Stimulated activated naive CD8-positive, alpha-beta T cell treated with anti-CD3 and anti-CD28 coated beads, Interleukin-15, Interleukin-2, amounts not matched to agents 100 ng/mL and 50 ng/mL, for 24 hours (primary cell): ENCODE measurements at regions not wholly inside any gene's neighbourhood (a gene's known extent, or its start where the extent isn't known, plus 50 kb on each side); places are given as distances from the start of the nearest gene placed in this dataset.
"Not testable (repeated sequence)": the region's sequence is repeated elsewhere in the genome, so short reads cannot be mapped to it uniquely, and the experiment has no call there.

Experiments
- H3K27ac Mint-ChIP-seq: one replicate; pipeline ENCODE4 v1.8.0; 2021; ENCODE audit warnings: mild to moderate bottlenecking, mixed read lengths
- H3K27me3 Mint-ChIP-seq: one replicate; pipeline ENCODE4 v1.8.0; 2021; ENCODE audit warnings: mixed read lengths
- H3K36me3 Mint-ChIP-seq: one replicate; pipeline ENCODE4 v1.8.0; 2021; ENCODE audit warnings: low read depth, mixed read lengths
- H3K4me1 Mint-ChIP-seq: one replicate; pipeline ENCODE4 v1.8.0; 2021; ENCODE audit warnings: low read depth, mixed read lengths
- H3K4me3 Mint-ChIP-seq: one replicate; pipeline ENCODE4 v1.8.0; 2021; ENCODE audit warnings: mild to moderate bottlenecking, mixed read lengths
- H3K9me3 Mint-ChIP-seq: one replicate; pipeline ENCODE4 v1.8.0; 2021; ENCODE audit warnings: mixed read lengths

GRCh38 chr4:22573198-22573597 lies 57.3 kb upstream of the ADGRA3 start:
- Mint-ChIP-seq H3K4me3 (no peak overlapping the region), H3K27me3 (no peaks in the 10 kb centered on the region), H3K36me3 (no peaks in the 10 kb centered on the region), H3K4me1 (no peaks in the 10 kb centered on the region), H3K9me3 (peaks cover 16% of the 10 kb centered on the region), H3K27ac (no peak overlapping the region)

- Mint-ChIP-seq H3K27me3 (no peaks in the 10 kb centered on the region), H3K4me1 (no peaks in the 10 kb centered on the region)
Observed at GRCh38 chr4:22573641-22574040, 57.8 kb upstream of the ADGRA3 start.

GRCh38 chr4:22574424-22574823 lies 58.6 kb upstream of the ADGRA3 start:
- no peaks in the 10 kb centered on the region for H3K36me3 Mint-ChIP-seq
- no peak overlapping the region for H3K27ac Mint-ChIP-seq
- H3K9me3 Mint-ChIP-seq = peaks cover 16% of the 10 kb centered on the region
- H3K4me1 Mint-ChIP-seq = no peaks in the 10 kb centered on the region
- H3K4me3 Mint-ChIP-seq = no peak overlapping the region
- no peaks in the 10 kb centered on the region for H3K27me3 Mint-ChIP-seq

More at GRCh38 chr4:22573641-22574040, 57.8 kb upstream of the ADGRA3 start:
- Mint-ChIP-seq H3K9me3 (peaks cover 16% of the 10 kb centered on the region), H3K36me3 (no peaks in the 10 kb centered on the region), H3K4me3 (no peak overlapping the region), H3K27ac (no peak overlapping the region)

- Mint-ChIP-seq H3K4me1 (no peaks in the 10 kb centered on the region), H3K36me3 (no peaks in the 10 kb centered on the region), H3K27ac (no peak overlapping the region), H3K9me3 (peaks cover 14% of the 10 kb centered on the region), H3K4me3 (no peak overlapping the region), H3K27me3 (no peaks in the 10 kb centered on the region)
Observed at GRCh38 chr4:22574880-22575279, 59.0 kb upstream of the ADGRA3 start.

GRCh38 chr4:22587253-22587652 lies 71.4 kb upstream of the ADGRA3 start:
- H3K9me3 Mint-ChIP-seq = no peaks in the 10 kb centered on the region
- no peak overlapping the region for H3K27ac Mint-ChIP-seq
- H3K4me3 Mint-ChIP-seq = no peak overlapping the region
- H3K36me3 Mint-ChIP-seq = no peaks in the 10 kb centered on the region
- H3K27me3 Mint-ChIP-seq = no peaks in the 10 kb centered on the region
- no peaks in the 10 kb centered on the region for H3K4me1 Mint-ChIP-seq

- no peak overlapping the region for H3K4me3 Mint-ChIP-seq
- no peak overlapping the region for H3K27ac Mint-ChIP-seq
- H3K4me1 Mint-ChIP-seq = no peaks in the 10 kb centered on the region
- H3K36me3 Mint-ChIP-seq = no peaks in the 10 kb centered on the region
- H3K27me3 Mint-ChIP-seq = no peaks in the 10 kb centered on the region
- H3K9me3 Mint-ChIP-seq = no peaks in the 10 kb centered on the region
Observed at GRCh38 chr4:22593933-22594332, 78.1 kb upstream of the ADGRA3 start.

GRCh38 chr4:22595684-22596083 lies 79.8 kb upstream of the ADGRA3 start:
- no peak overlapping the region for H3K4me3 Mint-ChIP-seq
- H3K4me1 Mint-ChIP-seq = no peaks in the 10 kb centered on the region
- no peaks in the 10 kb centered on the region for H3K36me3 Mint-ChIP-seq
- no peak overlapping the region for H3K27ac Mint-ChIP-seq
- no peaks in the 10 kb centered on the region for H3K27me3 Mint-ChIP-seq
- no peaks in the 10 kb centered on the region for H3K9me3 Mint-ChIP-seq

- Mint-ChIP-seq H3K4me1 (no peaks in the 10 kb centered on the region), H3K27me3 (no peaks in the 10 kb centered on the region), H3K9me3 (no peaks in the 10 kb centered on the region), H3K27ac (no peak overlapping the region), H3K36me3 (no peaks in the 10 kb centered on the region), H3K4me3 (no peak overlapping the region)
Observed at GRCh38 chr4:22596409-22596808, 80.5 kb upstream of the ADGRA3 start.

GRCh38 chr4:22597471-22597870 lies 81.6 kb upstream of the ADGRA3 start:
- H3K4me1 Mint-ChIP-seq = no peaks in the 10 kb centered on the region
- H3K9me3 Mint-ChIP-seq = no peaks in the 10 kb centered on the region
- no peak overlapping the region for H3K4me3 Mint-ChIP-seq
- H3K27ac Mint-ChIP-seq = no peak overlapping the region
- H3K36me3 Mint-ChIP-seq = no peaks in the 10 kb centered on the region
- no peaks in the 10 kb centered on the region for H3K27me3 Mint-ChIP-seq

- not testable (repeated sequence) for H3K27me3 Mint-ChIP-seq, H3K4me1 Mint-ChIP-seq, H3K4me3 Mint-ChIP-seq, H3K27ac Mint-ChIP-seq, H3K9me3 Mint-ChIP-seq, H3K36me3 Mint-ChIP-seq
Observed at GRCh38 chr4:22598113-22599047, 82.5 kb upstream of the ADGRA3 start.

- not testable (repeated sequence) for H3K4me3 Mint-ChIP-seq, H3K27me3 Mint-ChIP-seq, H3K36me3 Mint-ChIP-seq, H3K27ac Mint-ChIP-seq, H3K9me3 Mint-ChIP-seq, H3K4me1 Mint-ChIP-seq
Observed at GRCh38 chr4:22599228-22599928, 83.5 kb upstream of the ADGRA3 start.

- not testable (repeated sequence) for H3K27ac Mint-ChIP-seq, H3K4me1 Mint-ChIP-seq, H3K36me3 Mint-ChIP-seq, H3K27me3 Mint-ChIP-seq, H3K4me3 Mint-ChIP-seq, H3K9me3 Mint-ChIP-seq
Observed at GRCh38 chr4:22599929-22600432, 84.1 kb upstream of the ADGRA3 start.

GRCh38 chr4:22601638-22602037 lies 85.8 kb upstream of the ADGRA3 start:
- H3K36me3 Mint-ChIP-seq, H3K4me3 Mint-ChIP-seq, H3K9me3 Mint-ChIP-seq, H3K27ac Mint-ChIP-seq, H3K4me1 Mint-ChIP-seq, H3K27me3 Mint-ChIP-seq: not testable (repeated sequence)

- Mint-ChIP-seq H3K27ac (no peak overlapping the region), H3K27me3 (no peaks in the 10 kb centered on the region), H3K4me1 (peaks cover 17% of the 10 kb centered on the region), H3K4me3 (no peak overlapping the region), H3K9me3 (peaks cover 6% of the 10 kb centered on the region), H3K36me3 (no peaks in the 10 kb centered on the region)
Observed at GRCh38 chr4:22607382-22607781, 85.4 kb upstream of the GBA3 start.

GRCh38 chr4:22609951-22610525 lies 82.7 kb upstream of the GBA3 start:
- Mint-ChIP-seq H3K27ac (peak overlapping the region; percentile 49), H3K4me1 (peaks cover 17% of the 10 kb centered on the region)
- not testable (repeated sequence) for H3K27me3 Mint-ChIP-seq, H3K36me3 Mint-ChIP-seq, H3K4me3 Mint-ChIP-seq, H3K9me3 Mint-ChIP-seq
